ENCODE measurements at regions not wholly inside any gene's neighbourhood (a gene's known extent, or its start where the extent isn't known, plus 50 kb on each side); places are given as distances from the start of the nearest gene placed in this dataset.

DNA sequence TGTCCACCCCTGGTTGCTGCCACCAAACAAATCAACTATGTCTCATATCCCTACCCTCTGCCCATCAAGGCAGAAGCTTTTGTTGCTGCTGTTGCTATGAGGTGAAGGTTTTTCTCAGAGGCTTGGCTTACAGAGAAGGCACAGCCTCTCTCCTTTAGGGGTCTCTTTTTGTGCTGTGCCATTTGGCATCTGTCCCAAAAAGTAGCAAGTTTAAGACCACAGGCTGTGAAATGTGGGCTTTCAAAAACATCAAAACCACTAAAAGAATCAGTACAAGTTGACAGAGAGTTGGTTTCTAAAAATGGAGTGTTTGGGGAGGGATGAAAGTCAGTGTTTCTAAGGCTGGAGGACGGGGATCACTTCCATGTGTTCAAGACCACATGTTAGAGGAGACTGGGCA, 634.9 kb downstream of the BCOR start:
- TF ChIP-seq, protein P1, sequence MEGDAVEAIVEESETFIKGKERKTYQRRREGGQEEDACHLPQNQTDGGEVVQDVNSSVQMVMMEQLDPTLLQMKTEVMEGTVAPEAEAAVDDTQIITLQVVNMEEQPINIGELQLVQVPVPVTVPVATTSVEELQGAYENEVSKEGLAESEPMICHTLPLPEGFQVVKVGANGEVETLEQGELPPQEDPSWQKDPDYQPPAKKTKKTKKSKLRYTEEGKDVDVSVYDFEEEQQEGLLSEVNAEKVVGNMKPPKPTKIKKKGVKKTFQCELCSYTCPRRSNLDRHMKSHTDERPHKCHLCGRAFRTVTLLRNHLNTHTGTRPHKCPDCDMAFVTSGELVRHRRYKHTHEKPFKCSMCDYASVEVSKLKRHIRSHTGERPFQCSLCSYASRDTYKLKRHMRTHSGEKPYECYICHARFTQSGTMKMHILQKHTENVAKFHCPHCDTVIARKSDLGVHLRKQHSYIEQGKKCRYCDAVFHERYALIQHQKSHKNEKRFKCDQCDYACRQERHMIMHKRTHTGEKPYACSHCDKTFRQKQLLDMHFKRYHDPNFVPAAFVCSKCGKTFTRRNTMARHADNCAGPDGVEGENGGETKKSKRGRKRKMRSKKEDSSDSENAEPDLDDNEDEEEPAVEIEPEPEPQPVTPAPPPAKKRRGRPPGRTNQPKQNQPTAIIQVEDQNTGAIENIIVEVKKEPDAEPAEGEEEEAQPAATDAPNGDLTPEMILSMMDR (IDR thresholded peaks at IDR 0.05): no peak
- no peak for TF ChIP-seq POLR2A (IDR thresholded peaks at IDR 0.05)
